HepG2 (cell line): ENCODE measurements at regions not wholly inside any gene's neighbourhood (a gene's known extent, or its start where the extent isn't known, plus 50 kb on each side); places are given as distances from the start of the nearest gene placed in this dataset.

Source experiments
- CBX2 ChIP-seq, 2 experiments: fragments of 200-600 bp in 1 of 2; sonication (generic); formaldehyde crosslinking in 1 of 2; IDR thresholded peaks; 2 replicates each; pipeline versions ENCODE4 v1.7.0 to v1.8.1; 2018 to 2022; ENCODE audit warnings: low read depth in 2 of 2, low read length in 1 of 2, mild to moderate bottlenecking in 1 of 2, missing genetic modification reagents in 1 of 2
- CBX5 ChIP-seq: sonication (generic); formaldehyde crosslinking; IDR thresholded peaks from 2 replicates; pipeline ENCODE4 v1.4.0; 2020; ENCODE audit warnings: missing genetic modification reagents, borderline replicate concordance
- EHMT2 ChIP-seq: fragments of 200-600 bp; sonication (generic); IDR thresholded peaks from 2 replicates; pipeline ENCODE4 v1.7.0; 2017; ENCODE audit warnings: antibody characterized with exemption, low read depth, low read length, borderline replicate concordance
- FOSL2 ChIP-seq: sonication (generic); formaldehyde crosslinking; IDR thresholded peaks from 2 replicates; pipeline ENCODE4 v1.4.0; 2020; ENCODE audit warnings: missing genetic modification reagents
- FOXA3 ChIP-seq: IDR thresholded peaks from 2 replicates; pipeline ENCODE4 v1.6.1; 2016; ENCODE audit warnings: missing genetic modification reagents, missing compliant biosample characterization
- FOXK2 ChIP-seq: fragments of 450-650 bp; IDR thresholded peaks from 2 replicates; pipeline ENCODE4 v1.6.1; 2016
- HNRNPUL1 ChIP-seq: fragments of 200-400 bp; formaldehyde crosslinking; IDR thresholded peaks from 2 replicates; pipeline ENCODE4 v1.6.1; 2017; ENCODE audit warnings: low read depth, mild to moderate bottlenecking, low read length, moderate library complexity
- MTA1 ChIP-seq: sonication (generic); formaldehyde crosslinking; IDR thresholded peaks from 2 replicates; pipeline ENCODE4 v1.4.0; 2020; ENCODE audit warnings: missing genetic modification reagents, mild to moderate bottlenecking, borderline replicate concordance
- NCOA2 ChIP-seq: sonication (generic); formaldehyde crosslinking; IDR thresholded peaks from 2 replicates; pipeline ENCODE4 v1.8.0; 2022; ENCODE audit warnings: inconsistent platforms
- RARG ChIP-seq: sonication (generic); formaldehyde crosslinking; IDR thresholded peaks from 2 replicates; pipeline ENCODE4 v1.4.0; 2020; ENCODE audit warnings: low read depth, mild to moderate bottlenecking, missing genetic modification reagents
- RCOR2 ChIP-seq: IDR thresholded peaks from 2 replicates; pipeline ENCODE4 v1.6.1; 2016; ENCODE audit warnings: missing biosample characterization, missing genetic modification reagents
- SP2 ChIP-seq: sonication (generic); formaldehyde crosslinking; IDR thresholded peaks from 2 replicates; pipeline ENCODE4 v1.5.1; 2020; ENCODE audit warnings: mild to moderate bottlenecking, missing genetic modification reagents
- TEF ChIP-seq: sonication (generic); formaldehyde crosslinking; IDR thresholded peaks from 2 replicates; pipeline ENCODE4 v1.5.0; 2020; ENCODE audit warnings: missing genetic modification reagents
- WIZ ChIP-seq: sonication (generic); formaldehyde crosslinking; IDR thresholded peaks from 2 replicates; pipeline ENCODE4 v1.5.1; 2020; ENCODE audit warnings: mild to moderate bottlenecking, missing genetic modification reagents
- ZEB1 ChIP-seq: IDR thresholded peaks from 2 replicates; pipeline ENCODE4 v1.6.1; 2012; ENCODE audit warnings: mild to moderate bottlenecking, low read depth, inconsistent platforms; ENCODE audit not compliant: insufficient replicate concordance
- ZFP37 ChIP-seq: sonication (generic); formaldehyde crosslinking; IDR thresholded peaks from 2 replicates; pipeline ENCODE4 v1.4.0; 2020; ENCODE audit warnings: missing genetic modification reagents, borderline replicate concordance
- ZNF556 ChIP-seq: sonication (generic); formaldehyde crosslinking; IDR thresholded peaks from 2 replicates; pipeline ENCODE4 v1.4.0; 2020; ENCODE audit warnings: mild to moderate bottlenecking, missing genetic modification reagents, borderline replicate concordance
- ZNF558 ChIP-seq: sonication (generic); formaldehyde crosslinking; IDR thresholded peaks from 2 replicates; pipeline ENCODE4 v1.9.0; 2022; ENCODE audit warnings: mild to moderate bottlenecking, missing genetic modification reagents, borderline replicate concordance
- ZNF570 ChIP-seq: sonication (generic); formaldehyde crosslinking; IDR thresholded peaks from 2 replicates; pipeline ENCODE4 v1.4.0; 2020; ENCODE audit warnings: mild to moderate bottlenecking, missing genetic modification reagents, borderline replicate concordance
- ZNF607 ChIP-seq: sonication (generic); formaldehyde crosslinking; IDR thresholded peaks from 2 replicates; pipeline ENCODE4 v1.5.1; 2020; ENCODE audit warnings: missing genetic modification reagents, mild to moderate bottlenecking, borderline replicate concordance
- ZNF761 ChIP-seq: sonication (generic); formaldehyde crosslinking; conservative IDR thresholded peaks from 2 replicates; pipeline ENCODE4 v1.4.0; 2020; ENCODE audit warnings: mild to moderate bottlenecking, missing genetic modification reagents
- ZNF766 ChIP-seq: sonication (generic); formaldehyde crosslinking; IDR thresholded peaks from 2 replicates; pipeline ENCODE4 v1.5.0; 2020; ENCODE audit warnings: missing genetic modification reagents, borderline replicate concordance
- ZSCAN20 ChIP-seq: sonication (generic); formaldehyde crosslinking; IDR thresholded peaks from 2 replicates; pipeline ENCODE4 v1.4.0; 2020; ENCODE audit warnings: missing genetic modification reagents, mild to moderate bottlenecking, borderline replicate concordance
- TF ChIP-seq, protein P1 (sequence below): sonication (generic); formaldehyde crosslinking; IDR thresholded peaks from 2 replicates; pipeline ENCODE4 v1.9.0; 2021; ENCODE audit warnings: missing genetic modification reagents, mild to moderate bottlenecking, borderline replicate concordance
- TF ChIP-seq, protein P2 (sequence below): sonication (generic); formaldehyde crosslinking; IDR thresholded peaks from 2 replicates; pipeline ENCODE4 v1.5.1; 2020; ENCODE audit warnings: missing genetic modification reagents, mild to moderate bottlenecking, borderline replicate concordance
- TF ChIP-seq, protein P3 (sequence below): sonication (generic); formaldehyde crosslinking; IDR thresholded peaks from 2 replicates; pipeline ENCODE4 v1.4.0; 2020; ENCODE audit warnings: missing genetic modification reagents

GRCh38 chrX:41009850-41010846, 75.1 kb upstream of the USP9X start (continued):
- no peak for TF ChIP-seq WIZ (CRISPR knock-in tag)
- no peak for TF ChIP-seq TEF (CRISPR knock-in tag)
- peak; percentile 25; the same call in 1 of the 2 replicates for TF ChIP-seq CBX5
- no peak for TF ChIP-seq ZSCAN20 (CRISPR knock-in tag)
- TF ChIP-seq, protein P1, sequence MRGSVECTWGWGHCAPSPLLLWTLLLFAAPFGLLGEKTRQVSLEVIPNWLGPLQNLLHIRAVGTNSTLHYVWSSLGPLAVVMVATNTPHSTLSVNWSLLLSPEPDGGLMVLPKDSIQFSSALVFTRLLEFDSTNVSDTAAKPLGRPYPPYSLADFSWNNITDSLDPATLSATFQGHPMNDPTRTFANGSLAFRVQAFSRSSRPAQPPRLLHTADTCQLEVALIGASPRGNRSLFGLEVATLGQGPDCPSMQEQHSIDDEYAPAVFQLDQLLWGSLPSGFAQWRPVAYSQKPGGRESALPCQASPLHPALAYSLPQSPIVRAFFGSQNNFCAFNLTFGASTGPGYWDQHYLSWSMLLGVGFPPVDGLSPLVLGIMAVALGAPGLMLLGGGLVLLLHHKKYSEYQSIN (CRISPR knock-in tag): no peak
- TF ChIP-seq ZNF558 (CRISPR knock-in tag): no peak; the same call in 1 of the 2 replicates
- no peak for TF ChIP-seq EHMT2
- no peak for TF ChIP-seq ZNF570 (CRISPR knock-in tag)
- TF ChIP-seq, protein P2, sequence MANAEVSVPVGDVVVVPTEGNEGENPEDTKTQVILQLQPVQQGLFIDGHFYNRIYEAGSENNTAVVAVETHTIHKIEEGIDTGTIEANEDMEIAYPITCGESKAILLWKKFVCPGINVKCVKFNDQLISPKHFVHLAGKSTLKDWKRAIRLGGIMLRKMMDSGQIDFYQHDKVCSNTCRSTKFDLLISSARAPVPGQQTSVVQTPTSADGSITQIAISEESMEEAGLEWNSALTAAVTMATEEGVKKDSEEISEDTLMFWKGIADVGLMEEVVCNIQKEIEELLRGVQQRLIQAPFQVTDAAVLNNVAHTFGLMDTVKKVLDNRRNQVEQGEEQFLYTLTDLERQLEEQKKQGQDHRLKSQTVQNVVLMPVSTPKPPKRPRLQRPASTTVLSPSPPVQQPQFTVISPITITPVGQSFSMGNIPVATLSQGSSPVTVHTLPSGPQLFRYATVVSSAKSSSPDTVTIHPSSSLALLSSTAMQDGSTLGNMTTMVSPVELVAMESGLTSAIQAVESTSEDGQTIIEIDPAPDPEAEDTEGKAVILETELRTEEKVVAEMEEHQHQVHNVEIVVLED (CRISPR knock-in tag): no peak
- no peak for TF ChIP-seq ZNF766 (CRISPR knock-in tag)
- no peak for TF ChIP-seq CBX2 (IDR thresholded peaks at IDR 0.05; ENCODE audit: low read depth, low read length)
- no peak for TF ChIP-seq CBX2 (CRISPR knock-in tag; IDR thresholded peaks at IDR 0.05; ENCODE audit: low read depth)
- peak; percentile 74 for TF ChIP-seq NCOA2
- TF ChIP-seq, protein P3, sequence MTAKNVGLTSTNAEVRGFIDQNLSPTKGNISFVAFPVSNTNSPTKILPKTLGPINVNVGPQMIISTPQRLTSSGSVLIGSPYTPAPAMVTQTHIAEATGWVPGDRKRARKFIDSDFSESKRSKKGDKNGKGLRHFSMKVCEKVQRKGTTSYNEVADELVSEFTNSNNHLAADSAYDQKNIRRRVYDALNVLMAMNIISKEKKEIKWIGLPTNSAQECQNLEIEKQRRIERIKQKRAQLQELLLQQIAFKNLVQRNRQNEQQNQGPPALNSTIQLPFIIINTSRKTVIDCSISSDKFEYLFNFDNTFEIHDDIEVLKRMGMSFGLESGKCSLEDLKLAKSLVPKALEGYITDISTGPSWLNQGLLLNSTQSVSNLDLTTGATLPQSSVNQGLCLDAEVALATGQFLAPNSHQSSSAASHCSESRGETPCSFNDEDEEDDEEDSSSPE (CRISPR knock-in tag): 0 out of 2 replicates have a peak, but pooled peaks have one; percentile 36
- no peak for TF ChIP-seq ZNF556 (CRISPR knock-in tag)
- no peak for TF ChIP-seq FOXK2
- TF ChIP-seq ZEB1: no peak
- no peak for TF ChIP-seq SP2
- TF ChIP-seq FOSL2 (CRISPR knock-in tag): peak; percentile 74
- TF ChIP-seq ZNF607 (CRISPR knock-in tag): no peak
- TF ChIP-seq FOXA3 (CRISPR knock-in tag): peak; percentile 14; the same call in 1 of the 2 replicates
- no peak for TF ChIP-seq ZNF761 (CRISPR knock-in tag)
- no peak for TF ChIP-seq RCOR2
- TF ChIP-seq HNRNPUL1: no peak
- TF ChIP-seq MTA1 (CRISPR knock-in tag): no peak
- no peak for TF ChIP-seq RARG (CRISPR knock-in tag)
- TF ChIP-seq ZFP37 (CRISPR knock-in tag): no peak
